HEK293 (cell line): ENCODE measurements at regions not wholly inside any gene's neighbourhood (a gene's known extent, or its start where the extent isn't known, plus 50 kb on each side); places are given as distances from the start of the nearest gene placed in this dataset.

Source experiments
- CTCF ChIP-seq: fragments of 450-650 bp; formaldehyde crosslinking; IDR thresholded peaks from 2 replicates; pipeline ENCODE4 v1.5.1; 2016; ENCODE audit warnings: missing biosample characterization, missing genetic modification characterization
- MEIS1 ChIP-seq: sonication (generic); formaldehyde crosslinking; IDR thresholded peaks from 2 replicates; pipeline ENCODE4 v1.8.1; 2022; ENCODE audit warnings: missing genetic modification reagents, mild to moderate bottlenecking, borderline replicate concordance
- PBX3 ChIP-seq: sonication (generic); formaldehyde crosslinking; IDR thresholded peaks from 2 replicates; pipeline ENCODE4 v1.8.1; 2022; ENCODE audit warnings: mild to moderate bottlenecking, moderate library complexity, missing genetic modification reagents
- ZBTB1 ChIP-seq: fragments of 450-650 bp; formaldehyde crosslinking; IDR thresholded peaks from 2 replicates; pipeline ENCODE4 v1.5.1; 2016; ENCODE audit warnings: missing biosample characterization, missing genetic modification characterization
- ZNF777 ChIP-seq: fragments of 450-650 bp; formaldehyde crosslinking; IDR thresholded peaks from 2 replicates; pipeline ENCODE4 v1.5.1; 2017; ENCODE audit warnings: missing biosample characterization, missing genetic modification characterization, borderline replicate concordance

- TF ChIP-seq PBX3 (CRISPR knock-in tag) (no peak), ZBTB1 (tag by site-specific recombination) (no peak), ZNF777 (tag by site-specific recombination) (no peak), CTCF (tag by site-specific recombination) (no peak), MEIS1 (CRISPR knock-in tag) (no peak)
Observed at GRCh38 chr13:74751739-74752138, 617.5 kb upstream of the KLF12 start.
